Stimulated activated CD4-positive, alpha-beta T cell treated with anti-CD3 and anti-CD28 coated beads, Interleukin-15, amount 100 ng/mL, for 48 hours (primary cell): ENCODE measurements at regions not wholly inside any gene's neighbourhood (a gene's known extent, or its start where the extent isn't known, plus 50 kb on each side); places are given as distances from the start of the nearest gene placed in this dataset.

Source experiments
- DNase-seq, 2 donors: peaks; one replicate each; pipeline ENCODE4 v3.0.0-alpha.2; 2020; ENCODE audit warnings: low read depth in 2 of 2

DNA sequence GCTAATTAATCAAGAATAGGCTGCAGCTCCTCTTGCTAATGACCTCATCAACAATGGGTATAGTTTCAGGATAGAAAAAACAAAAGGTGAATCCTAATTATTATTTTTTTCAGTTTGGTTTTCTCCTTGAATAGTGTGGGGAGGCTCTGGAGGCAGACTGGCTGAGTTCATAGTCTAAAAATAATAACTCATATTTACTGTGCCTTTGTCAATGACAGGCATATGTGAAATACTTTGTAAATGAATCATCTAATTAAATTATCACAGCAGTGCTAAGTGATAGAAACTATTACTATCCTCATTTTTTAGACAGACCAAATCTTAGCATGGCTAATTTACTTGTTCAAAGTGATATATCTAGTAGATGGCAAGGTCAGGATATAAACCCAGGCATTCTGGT is 1261.0 kb upstream of the SLC10A2 start:
- no peak for DNase-seq

DNA sequence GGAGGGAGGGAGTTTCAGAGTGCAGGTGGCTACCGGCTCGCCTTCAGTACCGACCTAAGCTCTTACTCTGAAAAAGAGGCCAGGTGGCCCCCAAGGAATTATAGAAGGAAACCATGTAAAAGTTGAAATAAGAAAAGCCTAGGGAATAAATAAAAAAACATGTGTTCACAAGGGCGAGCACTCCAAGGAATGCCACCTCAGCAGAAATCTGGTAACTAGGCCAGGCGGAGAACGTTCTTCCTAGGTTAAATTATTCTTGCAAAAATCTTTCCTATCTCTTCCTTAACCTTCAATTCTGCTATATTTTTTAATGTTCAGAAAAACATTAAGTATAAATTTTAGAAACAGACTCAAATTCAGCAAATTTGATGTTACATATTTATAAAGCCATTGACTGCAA is 1260.3 kb upstream of the SLC10A2 start:
- DNase-seq, result no peak

DNA sequence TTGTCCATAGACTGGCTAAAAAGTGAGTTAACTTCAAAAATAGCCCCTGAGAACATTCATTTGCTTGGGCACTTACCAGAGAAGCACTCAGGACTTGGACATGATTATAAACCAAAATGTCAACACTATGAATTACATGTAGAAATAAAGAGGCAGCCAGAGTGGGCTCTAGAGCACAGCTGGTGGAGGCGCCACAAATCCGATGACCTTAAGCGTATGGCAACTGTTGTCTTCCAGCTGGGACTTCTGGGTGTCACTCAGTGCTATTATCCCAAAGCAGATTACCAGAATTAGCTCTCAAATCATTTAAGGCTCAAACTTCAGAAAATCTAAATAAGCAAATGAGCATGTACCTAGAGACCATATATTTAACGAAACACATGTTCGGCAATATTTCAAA is 1255.5 kb upstream of the SLC10A2 start:
- DNase-seq, result no peak

DNA sequence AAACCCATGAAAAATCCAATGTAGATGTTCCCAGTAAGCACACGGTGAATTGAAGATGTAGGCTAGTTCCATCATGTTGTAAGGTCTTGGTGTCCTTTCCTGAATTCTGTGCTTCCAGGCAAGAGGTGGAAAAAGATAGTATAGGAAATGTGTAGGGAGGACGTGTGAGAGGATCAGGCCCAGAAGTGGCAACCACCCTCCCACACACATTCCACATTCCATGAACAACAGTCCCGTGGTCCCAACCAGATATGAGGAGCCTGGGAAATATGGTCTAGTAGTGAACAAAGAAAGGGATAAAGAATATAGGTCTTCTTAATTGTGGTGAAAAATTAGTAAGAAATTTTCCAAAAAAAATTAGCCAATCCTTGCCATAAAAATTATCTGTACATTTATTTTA is 1254.2 kb upstream of the SLC10A2 start:
- no peak for DNase-seq

DNA sequence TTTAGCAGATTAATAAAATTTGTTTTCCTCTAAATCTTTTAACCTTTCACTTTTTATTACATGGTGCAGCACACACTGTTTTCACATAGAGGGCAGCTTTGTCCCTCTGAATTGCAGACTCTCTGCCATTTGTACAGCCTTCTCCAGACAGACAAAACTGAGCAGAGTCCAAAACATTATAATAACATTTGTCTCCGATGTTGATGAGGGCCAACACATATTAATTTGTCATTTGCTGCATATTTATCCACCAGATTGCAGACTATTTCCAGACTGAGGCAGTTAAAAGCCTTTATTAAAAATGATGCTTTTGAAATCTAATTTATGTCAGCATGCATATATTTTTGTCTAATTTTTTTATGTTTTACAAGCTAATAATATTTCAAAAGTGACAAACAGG is 1251.9 kb upstream of the SLC10A2 start:
- no peak for DNase-seq

DNA sequence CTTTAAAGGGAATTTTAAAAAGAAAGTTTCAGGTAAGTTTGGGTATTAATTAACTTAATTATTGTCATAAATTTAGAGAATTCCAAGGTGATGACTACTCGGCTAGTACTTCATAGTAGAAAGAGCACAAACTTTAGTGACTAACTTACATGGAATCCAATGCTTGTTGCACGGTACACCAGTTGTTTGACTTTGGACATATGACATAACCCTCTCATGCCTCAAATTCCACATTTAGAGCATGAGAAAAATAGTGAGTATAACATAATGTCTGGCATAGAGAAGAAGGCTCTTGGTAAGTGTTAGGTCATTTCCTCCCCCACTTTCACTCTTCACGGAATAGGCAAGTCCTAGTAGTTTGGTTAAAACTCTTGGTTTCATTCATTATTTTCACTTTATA is 1249.4 kb upstream of the SLC10A2 start:
- DNase-seq, result no peak

DNA sequence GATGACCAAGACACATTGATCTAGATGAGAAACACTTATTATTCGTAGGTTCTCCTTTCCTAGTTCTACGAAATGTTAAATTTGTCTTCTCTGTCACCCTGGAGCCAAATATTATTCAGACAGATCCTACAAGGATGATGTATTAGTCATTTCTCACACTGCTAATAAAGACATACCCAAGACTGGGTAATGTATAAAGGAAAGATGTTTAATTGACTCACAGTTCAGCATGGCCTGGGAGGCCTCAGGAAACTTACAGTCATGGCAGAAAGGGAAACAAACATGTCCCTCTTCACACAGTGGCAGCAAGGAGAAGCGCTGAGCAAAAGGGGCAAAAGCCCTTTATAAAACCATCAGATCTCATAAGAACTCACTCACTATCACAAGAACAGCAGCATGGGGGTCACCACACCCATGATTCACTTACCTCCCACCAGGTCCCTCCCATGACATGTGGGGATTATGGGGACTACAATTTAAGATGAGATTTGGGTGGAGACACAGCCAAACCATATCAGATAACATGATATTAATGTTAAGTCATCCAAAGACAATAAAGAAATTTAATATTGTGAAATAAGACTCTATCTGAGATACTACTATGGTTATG is 1248.8 kb upstream of the SLC10A2 start:
- no peak for DNase-seq

DNA sequence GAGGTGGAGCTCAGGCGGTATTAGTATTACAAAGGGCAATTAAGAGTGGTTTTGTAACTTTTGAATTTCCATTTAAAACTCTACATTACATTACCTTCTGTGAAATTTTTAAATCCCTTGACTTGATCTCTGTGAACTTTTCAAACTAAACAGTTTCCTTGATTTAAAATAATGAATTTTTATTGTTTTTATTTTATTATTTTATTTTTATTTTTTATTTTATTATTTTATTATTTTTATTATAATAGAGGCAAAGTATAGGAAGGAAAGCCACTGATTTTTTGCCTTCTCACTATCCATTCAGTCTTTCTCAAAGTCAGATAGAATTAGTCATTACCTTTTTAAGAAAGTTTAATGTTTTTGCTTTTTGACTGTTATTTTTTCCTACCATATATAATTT is 1248.1 kb upstream of the SLC10A2 start:
- no peak for DNase-seq

DNA sequence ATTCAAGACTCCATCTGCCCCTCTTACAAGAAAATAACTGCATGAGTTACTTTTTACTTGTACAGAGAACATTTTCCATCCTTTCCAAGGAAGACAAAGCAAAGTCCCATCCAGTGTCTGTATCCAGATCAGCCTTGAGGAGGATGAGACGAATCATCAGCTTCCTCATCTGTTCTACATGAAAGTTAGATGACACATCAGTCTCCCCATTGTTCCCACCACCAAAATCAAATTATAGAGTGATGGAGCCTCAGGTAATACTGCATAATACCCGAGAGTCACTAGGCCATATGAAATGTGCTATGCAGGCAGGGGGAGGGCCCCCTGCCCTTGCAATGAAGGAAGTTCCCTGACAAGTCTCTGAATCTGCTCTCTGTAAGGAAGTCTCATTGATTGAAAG is 1244.6 kb upstream of the SLC10A2 start:
- DNase-seq, result no peak

DNA sequence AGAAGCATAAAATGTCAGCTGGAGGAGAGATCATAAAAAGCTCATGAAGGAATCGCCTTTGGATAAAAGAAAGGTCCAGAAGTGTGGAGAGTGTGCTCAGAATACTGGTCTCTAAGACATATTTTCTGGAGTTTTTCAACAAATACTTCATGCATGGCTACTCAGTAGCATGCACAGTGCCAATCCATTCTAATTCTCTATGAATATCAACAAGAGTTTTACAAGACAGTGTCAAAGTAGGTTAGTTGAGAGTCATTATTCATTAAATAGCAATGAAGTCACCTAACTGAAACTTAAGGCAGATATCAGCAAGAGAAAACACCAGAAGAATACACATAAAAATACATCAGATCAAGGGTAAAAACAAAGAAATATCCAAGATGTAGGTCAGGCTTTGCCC is 1243.2 kb upstream of the SLC10A2 start:
- DNase-seq, result no peak

DNA sequence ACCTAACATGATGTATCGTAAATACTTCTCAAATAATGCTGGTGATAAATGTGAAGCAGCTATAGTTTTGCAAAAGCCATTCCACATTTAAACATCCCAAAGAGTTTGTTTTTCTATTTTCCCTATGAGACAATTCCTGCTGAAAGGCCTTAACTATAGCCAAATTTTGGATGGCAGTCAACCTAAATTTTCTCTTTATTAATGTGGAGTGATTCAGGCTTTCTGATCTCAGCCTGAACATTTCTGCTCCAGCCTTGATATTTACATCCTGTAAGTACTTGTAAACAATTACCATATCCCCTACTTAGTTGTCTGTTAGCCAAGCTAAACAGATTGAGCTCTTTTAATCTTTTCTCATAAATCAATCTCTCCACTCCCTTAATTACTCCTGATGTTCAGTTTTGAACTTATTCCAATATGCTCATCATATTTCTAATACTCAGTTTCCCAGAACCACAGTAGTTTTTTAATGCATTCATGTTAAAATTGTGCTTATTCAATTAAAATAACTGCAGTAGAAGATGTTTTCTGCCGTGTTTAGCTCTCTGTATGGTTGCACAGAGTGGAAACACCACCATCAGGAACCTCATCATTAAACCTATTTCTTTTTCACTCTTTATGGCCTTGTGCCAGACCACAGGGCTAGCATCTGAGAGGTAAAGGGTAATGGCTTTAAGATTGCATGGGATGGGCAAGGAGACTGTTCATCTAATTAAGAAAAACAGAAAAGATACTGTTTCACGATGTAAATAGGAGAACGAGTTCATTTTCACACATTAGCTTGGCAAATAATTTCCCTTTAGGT is 1235.2 kb upstream of the SLC10A2 start:
- DNase-seq, result no peak

DNA sequence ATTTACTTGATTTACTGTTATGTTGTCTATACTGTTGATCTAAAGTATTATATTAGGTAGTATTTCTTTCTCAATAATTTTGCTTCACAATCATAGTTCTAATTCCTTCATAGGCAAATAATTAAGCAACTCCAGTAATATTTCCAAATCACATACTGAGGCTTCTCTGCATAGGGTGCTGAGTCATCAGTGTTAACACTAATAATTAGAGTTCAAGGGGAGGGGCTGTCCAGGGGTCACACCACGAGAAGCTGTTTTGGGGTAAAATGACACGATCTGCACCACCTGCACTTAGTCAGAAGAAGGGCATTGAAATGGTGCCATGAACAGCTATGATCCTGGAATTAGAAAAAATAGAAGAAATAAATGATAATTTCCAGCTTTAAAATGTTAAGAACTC is 1230.9 kb upstream of the SLC10A2 start:
- no peak for DNase-seq

DNA sequence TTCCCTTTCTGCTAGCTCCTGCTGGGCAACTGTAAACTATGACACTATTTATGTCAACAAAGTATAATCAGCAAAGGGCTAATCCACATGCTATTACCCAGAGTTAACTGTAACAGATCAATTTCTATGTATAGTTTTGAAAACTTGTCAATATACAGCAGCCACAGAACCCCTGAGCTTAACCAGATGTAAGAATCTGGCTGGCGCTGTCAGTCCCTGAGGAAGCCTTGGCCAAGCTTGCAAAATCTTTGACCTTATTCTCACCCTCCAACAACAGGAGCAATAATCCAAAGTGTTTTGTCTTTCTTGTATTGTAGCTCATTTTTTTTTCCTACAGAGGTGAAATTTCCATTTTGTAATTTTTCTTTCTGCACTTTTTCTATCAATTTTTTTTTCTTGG is 1230.1 kb upstream of the SLC10A2 start:
- no peak for DNase-seq

DNA sequence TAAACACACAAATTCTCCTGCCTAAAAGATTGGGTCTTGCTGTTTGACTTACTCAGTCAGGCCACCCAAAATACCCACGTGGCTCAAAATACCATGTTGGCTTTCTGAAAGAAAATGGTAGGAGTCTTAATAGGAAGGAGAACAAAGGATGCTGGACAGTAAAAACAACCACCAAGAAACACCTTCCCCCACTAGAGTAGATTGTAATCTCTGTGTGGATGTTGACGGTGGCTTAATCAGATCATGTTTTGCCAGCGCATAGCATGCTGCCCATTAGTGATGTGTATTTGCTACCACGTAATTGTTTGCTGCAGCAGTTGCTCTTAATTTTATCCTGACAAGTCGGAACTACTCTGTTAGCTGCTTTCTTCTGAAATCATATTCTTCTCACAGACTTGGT is 1229.3 kb upstream of the SLC10A2 start:
- DNase-seq, result no peak

DNA sequence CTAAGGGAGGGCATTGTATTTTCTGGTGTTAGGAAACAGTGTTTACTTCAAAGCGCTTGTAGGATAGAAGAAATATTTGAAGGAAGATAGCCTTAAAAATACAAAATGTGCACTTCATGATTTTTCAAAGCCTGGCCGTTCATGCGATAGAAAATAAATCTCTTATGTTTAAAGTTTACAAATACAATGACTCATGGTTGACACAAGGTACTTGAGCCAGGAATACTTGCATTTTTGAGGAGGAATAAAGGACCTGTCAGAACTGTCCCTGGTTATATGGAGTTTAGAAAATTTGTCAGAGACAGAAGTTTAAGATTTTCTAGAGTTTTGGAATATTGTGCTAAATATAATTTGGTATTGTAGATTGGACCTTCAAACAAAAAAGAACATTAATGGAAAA is 1223.2 kb upstream of the SLC10A2 start:
- DNase-seq, result no peak

DNA sequence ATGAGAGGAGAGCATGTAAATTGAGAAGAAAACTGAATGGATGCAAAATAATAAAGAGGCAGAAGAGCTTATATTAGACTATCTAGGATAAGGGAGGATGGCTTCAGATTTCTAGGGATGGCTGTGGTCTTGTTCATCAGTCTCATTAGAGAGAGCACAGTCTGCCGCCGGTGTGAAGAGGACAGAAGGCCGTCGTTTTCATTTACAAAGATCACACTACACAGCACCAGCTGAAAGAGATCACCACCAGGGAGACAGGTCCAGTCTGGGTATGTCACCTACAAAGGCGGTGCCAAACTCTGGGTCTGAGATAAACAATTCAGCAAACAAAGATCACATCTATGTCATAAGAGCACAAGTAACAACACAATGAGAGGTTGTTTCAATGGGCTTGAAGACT is 1222.3 kb upstream of the SLC10A2 start:
- no peak for DNase-seq

DNA sequence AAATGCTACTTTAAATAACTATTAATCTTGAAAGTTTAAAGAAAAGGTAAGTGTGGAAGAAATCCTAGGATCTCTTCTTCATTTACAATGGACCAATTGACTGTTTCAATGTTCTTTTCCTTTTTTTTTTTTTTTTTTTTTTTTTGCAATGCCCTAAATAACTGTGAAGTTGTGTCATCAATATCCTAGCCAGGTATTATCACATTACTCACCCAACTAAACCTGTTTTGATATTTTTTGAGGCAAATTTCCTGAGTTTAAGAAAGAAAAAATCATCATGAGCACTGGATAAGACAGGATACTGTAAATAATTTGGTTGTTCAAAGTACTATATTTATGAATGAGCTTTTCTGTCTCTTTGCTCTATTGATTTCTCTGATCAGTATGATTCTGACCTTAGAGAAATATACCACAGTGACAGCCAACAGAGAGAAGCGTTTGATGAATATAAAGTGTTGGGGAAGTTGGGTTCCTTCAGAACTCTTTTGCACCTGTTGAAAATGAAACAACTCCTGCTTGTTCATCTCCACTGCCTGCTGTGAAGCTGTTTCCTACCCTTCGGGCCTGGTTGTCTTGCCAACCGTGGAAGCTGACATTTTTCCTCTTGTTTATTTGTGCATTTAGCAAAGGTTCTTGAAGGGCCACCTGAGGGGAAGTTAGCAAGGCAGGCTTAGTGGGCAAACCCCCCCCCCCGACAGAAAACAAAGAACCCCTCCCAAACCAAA is 1220.5 kb upstream of the SLC10A2 start:
- no peak for DNase-seq

DNA sequence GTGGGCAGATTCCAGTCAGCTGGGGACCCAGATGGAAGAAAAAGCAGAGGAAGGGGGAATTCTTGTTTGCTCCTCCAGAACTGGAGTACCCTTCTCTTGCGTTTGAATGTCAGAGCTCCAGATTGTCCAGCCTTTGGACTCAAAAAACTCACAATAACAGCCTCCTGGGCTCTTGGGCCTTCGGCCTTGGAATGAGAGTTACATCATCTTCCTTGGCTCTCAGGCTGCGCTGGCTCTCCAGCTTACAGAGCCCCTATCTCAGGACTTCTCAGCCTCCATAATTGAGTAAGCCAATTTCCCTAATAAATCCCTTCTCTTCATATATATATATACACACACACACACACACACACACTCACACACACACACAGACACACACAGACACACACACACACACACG is 1215.7 kb upstream of the SLC10A2 start:
- DNase-seq, result no peak

DNA sequence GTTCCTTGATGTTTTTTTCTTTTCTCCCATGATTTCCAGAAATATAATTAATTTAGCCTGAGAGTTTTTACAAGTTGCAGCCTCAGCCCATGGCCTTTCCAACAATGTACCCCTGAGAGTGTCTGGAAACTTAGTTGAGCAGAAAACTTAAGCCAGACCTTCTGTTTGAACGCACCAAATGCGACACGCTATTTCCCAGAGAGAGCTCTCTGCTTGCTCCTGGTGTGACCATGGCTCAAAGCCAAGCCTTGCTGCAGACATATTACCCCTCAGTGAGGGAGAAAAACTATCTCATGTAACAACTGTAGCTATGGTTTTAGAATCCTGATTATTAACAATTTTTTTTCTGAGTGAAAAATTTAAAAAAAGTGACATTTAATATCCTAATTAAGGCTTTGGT is 1204.5 kb upstream of the SLC10A2 start:
- no peak for DNase-seq

DNA sequence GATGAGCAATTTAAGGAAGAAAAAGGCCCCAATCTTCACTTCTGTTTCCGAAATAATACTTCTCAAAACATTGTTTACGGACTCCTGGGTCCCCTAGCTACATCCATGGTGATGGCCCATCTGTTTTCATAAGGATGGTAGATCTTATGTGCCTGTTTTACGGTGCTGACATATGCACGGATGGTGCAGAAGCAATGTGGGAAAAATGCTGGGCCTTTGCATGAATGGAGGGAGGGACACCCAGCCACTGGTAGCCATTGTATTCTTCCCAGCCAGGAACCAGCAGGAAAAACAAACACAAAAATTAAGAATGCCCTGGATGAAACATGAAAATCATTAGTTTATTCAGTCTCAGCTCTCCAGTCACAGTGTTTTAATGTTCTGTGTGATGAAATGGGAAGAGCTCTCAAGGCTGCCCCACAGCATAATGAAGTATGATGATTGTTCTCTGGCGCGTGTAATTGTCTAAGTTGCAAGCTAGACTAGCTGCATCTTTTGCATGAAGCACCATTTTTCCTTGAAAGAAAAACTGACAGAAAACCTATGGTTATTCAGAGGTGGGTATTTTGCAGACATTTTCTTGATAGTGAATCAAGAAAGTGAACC is 1201.1 kb upstream of the SLC10A2 start:
- DNase-seq, result no peak

DNA sequence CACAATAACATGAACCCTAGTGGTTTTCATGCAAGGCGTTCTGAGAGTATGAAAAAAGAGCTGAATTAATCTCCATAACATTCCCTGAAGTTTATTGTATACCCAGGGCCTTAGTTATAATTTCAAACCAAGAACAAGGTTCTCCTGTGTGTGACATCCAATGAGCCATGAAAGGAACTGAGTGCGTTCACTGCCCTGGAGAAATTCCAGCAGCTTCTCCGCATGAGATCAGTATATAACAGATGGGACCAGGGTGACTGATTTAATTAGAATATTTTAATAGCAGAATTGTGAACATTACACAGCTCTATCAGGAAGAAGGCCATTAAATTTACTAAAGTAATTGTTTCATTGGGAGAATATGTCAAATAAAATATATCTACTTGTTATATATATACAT is 1190.5 kb upstream of the SLC10A2 start:
- DNase-seq, result no peak

DNA sequence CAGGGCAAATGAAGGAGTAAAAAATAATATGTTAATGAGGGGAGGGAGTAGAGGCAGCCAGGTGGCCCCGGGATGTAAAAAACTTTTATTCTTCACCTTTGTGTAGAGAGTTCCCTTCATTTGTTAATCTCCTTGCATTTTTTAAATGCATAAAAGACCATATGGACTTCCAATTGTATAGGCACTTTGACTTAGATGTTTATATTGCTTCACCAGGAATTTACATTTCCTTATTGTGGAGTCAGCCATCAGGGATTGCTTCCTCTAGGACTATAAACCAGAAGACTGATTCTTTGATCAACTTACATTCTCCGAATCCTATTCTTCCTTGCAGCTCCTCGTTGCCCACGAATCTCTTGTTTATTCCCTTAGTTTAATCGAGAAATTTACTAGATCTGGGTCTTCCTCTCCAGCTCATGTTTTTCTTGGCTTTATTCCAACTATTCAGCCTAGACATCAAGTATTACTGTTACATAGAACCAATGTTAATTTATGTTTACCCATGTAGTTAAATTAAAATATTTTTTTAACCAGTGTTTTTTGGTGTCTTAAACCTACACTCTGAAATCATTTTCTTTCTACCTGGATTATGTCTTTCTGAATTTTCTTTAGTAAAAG is 1187.0 kb upstream of the SLC10A2 start:
- no peak for DNase-seq
